Esophagus muscularis mucosa (tissue), 3 donors: ENCODE measurements at regions not wholly inside any gene's neighbourhood (a gene's known extent, or its start where the extent isn't known, plus 50 kb on each side); places are given as distances from the start of the nearest gene placed in this dataset.

Experiments
- CTCF ChIP-seq, 3 experiments: fragments of 200-600 bp in 2 of 3; fragments of 450-650 bp in 1 of 3; sonication (generic) in 2 of 3; IDR thresholded peaks; one replicate each; pipeline ENCODE4 v1.5.1; 2017 to 2019; ENCODE audit warnings: antibody characterized with exemption in 3 of 3, mild to moderate bottlenecking in 2 of 3, moderate library complexity in 1 of 3
- POLR2A ChIP-seq: fragments of 450-650 bp; IDR thresholded peaks from one replicate; pipeline ENCODE4 v1.6.1; 2017; ENCODE audit warnings: antibody characterized with exemption, moderate library complexity, mild to moderate bottlenecking, low read depth
- POLR2AphosphoS5 ChIP-seq, 2 donors: sonication (generic); formaldehyde crosslinking; IDR thresholded peaks; one replicate each; pipeline ENCODE4 v1.6.1; 2017; ENCODE audit warnings: antibody characterized with exemption in 2 of 2

- TF ChIP-seq CTCF (IDR thresholded peaks at IDR 0.05) (no peak), POLR2AphosphoS5 (IDR thresholded peaks at IDR 0.05) (no peak), POLR2A (no peak)
Measured at GRCh38 chr18:29547626-29548025, 1370.7 kb upstream of the CDH2 start.
